ENCODE measurements at regions not wholly inside any gene's neighbourhood (a gene's known extent, or its start where the extent isn't known, plus 50 kb on each side); places are given as distances from the start of the nearest gene placed in this dataset.
"Not testable (repeated sequence)": the region's sequence is repeated elsewhere in the genome, so short reads cannot be mapped to it uniquely, and the experiment has no call there.

DNA sequence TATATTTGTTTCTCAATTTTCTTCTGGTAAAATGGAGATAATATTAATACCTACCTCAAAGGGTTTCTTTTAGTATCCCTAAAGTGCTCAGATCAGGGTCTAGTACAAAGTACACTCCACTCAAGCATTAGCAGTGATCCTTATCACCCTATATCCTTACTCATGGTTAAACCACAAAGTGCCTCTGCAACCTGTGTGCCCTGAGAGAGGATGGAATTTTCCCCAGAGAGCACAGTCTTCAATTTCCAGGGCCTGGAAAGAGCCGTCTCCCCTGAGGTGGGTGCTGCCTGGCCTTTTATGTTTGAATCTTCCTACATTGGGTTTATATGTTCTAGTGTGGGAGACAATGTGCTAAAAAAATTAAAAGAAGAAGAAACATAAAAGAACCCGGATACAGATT is 183.1 kb upstream of the FBXO33 start:
- DNase-seq: no peak

DNA sequence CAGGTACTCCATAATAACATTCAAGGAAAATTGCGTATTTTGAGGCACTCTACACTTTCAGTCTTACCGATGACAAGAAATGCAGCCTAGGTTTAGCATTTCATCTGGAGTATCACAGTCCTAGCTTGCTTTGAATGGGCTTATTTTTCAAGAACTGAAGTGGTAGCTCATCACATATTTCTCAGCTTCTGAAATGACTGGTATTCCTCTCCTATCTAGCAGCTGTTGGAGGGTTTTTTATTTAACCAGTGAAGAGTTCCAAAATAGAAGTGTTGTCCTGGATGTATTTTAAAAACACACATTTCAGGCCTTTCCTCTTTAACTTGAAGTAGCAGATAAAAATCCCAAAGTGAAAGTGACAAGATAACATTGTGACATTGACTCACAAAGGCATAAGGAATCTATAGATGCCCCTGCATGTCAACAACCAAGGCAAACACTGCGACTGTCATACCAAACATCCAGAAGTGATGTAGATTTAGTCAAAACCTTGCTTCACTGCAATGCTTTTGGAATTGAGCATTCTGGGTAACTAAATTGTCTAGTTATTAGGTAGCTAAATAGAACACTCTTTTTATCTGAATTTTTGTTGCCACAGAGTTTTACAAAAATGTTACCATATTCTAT is 182.2 kb upstream of the FBXO33 start:
- no peak for DNase-seq

DNA sequence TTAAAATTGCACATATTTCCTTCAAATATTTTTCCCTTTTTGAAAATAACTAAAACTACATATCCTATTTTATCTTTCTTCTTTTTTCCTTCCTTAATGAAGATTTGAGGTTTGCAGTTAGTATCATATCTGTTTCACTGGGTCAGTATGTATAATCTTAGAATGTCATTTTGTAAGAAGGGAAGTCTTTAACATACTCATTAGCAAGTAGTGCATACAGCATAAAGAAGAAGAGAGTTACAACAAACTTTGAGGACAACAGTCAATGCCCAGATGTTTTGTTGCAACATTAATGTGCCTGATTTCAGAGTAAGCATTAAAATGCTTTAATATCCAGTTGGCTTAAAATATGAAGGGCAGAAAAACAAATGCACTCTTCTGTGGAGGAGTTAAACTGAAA is 176.9 kb upstream of the FBXO33 start:
- DNase-seq: no peak

DNA sequence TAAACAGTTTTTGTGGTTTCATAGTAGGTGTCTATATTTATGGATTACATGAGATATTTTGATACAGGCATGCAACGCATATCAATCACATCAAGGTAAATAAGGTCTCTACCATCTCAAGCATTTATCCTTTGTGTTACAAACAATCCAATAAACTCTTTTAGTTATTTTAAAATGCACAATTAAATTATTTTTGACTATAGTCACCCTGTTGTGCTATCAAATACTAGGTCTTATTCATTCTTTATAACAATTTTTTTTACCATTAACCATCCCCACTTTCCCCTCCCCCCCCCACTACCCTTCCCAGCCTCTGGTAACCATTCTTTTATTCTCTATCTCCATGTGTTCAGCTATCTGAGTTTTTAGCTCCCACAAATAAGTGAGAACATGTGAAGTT is 175.7 kb upstream of the FBXO33 start:
- DNase-seq: no peak

DNA sequence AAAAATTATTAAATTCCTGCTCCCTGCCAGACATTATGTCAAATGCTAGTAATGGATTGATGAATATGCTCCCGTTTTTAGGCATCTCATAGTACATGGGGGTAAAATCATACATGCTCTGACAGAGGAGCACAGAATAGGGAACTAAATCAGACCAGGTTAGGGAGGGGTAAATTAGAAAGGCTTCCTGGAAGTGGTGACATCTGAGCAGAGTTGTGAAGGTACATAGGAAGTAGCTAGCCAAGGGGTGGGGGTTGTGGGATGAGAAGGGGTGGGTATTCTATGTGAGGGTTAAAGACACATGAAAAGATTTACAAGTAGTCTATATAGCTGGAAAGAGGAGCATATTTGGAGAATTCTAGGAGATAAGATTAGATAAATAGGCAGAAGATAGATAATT is 171.7 kb upstream of the FBXO33 start:
- no peak for DNase-seq

DNA sequence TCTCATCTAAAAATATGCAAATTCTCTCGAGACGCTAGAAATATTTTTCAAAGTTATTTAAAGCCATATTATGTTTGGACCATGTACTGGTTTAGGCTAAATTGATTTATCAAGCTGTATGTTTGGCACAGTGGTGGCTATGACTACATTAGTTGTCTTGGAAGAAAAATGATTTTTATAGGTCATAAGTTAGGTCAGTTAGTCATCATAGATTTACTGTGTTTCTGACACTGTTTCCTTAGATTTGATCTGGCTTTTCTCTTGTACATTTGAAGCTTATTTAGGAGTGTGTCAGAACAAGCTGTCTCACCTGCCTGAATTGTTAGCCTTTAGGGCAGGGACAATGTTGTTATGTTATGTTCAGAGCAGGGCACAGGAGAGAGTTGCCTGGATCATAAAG is 161.1 kb upstream of the FBXO33 start:
- no peak for DNase-seq

DNA sequence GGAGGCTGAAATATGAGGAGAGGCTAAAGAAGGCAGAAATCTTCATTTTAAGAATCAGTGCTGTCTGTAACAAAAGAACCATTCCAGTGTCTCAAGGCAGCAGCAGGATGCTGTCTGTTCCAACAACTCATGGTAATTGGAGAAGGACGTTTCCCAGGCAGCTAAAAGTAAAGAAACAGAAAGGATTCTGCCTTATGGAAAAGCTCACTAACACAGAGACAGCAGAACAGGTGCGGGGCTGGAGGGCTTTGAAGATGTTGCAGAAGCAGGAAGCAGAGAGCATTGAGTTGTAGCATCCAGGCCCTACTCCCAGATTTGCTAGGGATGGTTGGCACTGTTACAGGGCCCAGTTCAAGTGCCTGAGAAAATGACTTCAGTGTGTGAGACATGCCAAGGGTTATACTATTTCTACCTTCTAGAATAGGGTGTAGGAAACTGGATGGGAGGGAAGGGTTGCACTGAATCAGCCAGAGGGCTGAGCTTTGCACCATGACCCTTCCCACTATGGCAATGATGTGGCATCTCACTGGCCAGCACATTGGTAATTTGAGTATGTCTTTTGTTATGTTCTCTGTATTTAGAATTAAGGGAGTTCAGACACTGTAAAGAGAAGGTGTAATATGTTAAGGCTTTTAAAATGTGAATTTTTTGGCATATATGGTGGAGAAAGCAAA is 160.0 kb upstream of the FBXO33 start:
- peak; percentile 29 for DNase-seq

DNA sequence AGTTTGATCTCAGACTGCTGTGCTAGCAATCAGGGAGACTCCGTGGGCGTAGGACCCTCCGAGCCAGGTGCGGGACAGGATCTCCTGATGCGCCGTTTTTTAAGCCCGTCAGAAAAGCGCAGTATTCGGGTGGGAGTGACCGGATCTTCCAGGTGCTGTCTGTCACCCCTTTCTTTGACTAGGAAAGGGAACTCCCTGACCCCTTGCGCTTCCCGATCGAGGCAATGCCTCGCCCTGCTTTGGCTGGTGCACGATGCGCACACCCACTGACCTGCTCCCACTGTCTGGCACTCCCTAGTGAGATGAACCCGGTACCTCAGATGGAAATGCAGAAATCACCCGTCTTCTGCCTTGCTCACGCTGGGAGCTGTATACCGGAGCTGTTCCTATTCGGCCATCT is 157.6 kb upstream of the FBXO33 start:
- DNase-seq: not testable (repeated sequence)

DNA sequence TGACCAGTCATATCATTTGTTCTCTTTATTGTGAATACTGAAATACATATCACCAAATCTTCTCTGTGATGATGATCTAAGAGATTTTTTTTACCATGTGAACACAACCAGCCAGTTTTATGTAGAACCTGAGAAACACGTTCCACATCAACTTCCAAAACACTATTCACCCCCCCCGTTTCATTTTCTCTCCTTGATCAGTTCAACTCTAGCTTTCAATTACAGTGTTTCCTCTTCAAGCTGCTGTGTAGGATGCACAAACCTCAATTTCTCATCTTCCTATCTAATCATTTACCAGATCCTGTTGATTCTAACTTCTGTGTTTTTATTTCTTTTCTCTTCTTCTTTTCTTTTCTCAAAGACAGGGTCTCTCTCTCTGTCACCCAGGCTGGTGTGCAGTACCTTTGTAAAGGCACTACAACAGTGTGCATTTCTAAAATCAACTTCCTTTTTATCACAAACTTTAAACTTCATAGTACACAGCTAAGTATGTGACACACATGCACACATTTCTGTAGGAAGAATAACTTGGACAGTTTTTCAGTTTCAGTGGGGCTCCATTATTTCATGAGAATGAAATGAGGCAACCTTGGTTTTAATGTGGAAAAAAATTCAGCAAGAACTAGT is 149.9 kb upstream of the FBXO33 start:
- no peak for DNase-seq

DNA sequence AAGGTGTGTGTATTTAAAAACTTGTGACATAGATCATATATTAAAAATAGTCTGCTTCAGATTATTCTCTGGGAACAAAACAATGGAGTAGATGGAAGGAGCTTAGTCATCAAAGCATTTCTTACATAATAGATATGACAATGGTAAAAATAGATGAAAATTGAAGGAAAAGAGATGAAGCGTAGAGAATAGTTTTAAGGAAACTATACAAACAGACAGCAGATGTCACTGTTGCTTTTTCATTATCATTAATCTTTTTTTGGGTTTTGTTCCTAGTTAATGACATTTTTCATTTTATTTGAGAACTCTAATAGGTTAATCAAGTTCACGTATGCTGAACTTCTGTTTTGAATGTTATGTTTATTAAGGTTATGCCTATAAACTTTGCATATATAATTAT is 149.2 kb upstream of the FBXO33 start:
- DNase-seq: no peak

DNA sequence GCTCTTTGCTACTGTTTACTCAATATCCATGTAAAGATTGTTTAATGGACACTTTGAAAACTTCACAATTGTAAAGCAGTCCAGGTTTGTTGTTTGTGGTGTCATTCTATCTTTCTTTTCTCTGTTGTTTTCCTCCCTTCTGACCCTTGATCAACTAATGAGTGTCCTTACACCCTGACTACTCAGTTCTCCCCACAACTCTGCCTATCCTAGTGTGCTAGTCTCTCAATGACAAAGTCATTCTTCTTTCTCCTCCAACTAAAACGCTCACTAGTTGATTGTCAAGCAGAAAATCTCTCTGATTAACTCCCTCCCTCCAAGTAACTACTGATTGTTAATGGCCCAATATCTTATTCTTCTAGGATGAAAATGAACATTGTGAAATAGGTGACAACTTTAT is 148.5 kb upstream of the FBXO33 start:
- no peak for DNase-seq

DNA sequence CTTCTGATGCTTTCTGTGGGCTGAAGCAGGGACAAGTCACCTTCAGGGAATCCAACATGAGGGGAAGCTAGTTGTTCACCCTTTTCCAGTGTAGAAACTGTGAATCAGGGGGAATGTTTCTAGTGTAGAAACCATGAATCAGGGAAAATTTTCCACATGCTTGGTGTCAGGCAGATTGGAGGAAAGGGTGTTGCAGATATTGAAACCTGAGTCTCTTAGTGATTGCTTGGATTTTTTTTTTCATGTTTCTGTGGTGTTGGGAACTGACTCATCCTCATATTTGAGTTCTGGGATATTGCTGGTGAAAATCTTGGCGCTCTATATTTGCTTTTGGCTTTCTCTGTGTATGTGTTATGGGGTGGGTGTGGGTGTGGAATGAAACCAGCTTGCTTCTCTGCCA is 144.5 kb upstream of the FBXO33 start:
- DNase-seq: no peak

DNA sequence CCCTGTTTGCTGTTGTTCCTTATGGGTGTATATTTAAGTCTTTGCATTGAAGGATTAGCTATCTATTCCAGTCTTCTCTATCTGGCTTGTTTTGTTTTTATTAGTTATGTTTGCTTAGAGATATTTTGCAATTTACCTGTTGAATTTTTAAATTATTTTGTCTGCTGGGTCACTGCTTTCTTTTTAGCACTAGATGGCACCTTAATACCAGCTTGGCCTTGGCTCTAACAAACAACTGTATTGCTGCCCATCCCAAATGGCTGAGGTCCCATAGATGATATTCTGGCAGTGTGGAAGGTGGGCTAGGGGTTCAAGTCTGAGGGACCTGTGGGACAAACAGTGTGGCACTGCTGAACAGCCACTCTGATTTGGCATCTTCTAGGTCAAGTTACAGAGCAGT is 144.0 kb upstream of the FBXO33 start:
- DNase-seq: no peak

DNA sequence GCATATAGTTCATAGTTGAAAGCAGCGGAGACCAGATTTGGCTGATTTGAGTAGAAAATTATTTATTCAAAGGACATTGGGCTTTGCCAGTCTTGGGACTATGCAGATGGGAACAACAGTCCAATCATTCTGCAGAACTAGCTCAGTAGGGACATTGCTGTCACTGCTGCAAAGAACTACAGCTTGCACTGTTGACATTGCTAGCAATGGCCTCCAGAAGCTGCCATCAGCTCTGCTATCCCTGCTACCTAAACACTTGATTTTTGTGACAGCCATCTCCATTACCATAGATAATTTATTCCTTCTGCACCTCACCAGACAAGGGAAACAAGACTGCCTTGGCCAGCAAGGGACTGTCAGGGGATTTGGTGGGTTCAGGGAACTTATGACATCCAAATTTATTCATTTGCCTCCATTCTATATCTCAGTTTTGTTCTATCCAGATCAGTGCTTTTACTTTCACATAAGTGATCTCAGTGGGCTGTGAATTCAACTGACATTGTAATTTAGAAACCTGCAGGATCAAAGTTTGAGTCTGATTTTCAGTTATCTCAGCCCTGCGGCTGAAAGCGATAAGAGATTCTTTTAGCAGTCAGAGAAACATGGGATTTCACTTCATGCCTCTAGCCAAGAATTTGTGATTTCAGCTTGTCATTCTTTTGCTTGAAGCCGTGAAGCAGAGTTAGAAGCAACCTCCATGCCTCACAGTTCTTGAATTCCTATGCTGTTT is 136.7 kb upstream of the FBXO33 start:
- no peak for DNase-seq

DNA sequence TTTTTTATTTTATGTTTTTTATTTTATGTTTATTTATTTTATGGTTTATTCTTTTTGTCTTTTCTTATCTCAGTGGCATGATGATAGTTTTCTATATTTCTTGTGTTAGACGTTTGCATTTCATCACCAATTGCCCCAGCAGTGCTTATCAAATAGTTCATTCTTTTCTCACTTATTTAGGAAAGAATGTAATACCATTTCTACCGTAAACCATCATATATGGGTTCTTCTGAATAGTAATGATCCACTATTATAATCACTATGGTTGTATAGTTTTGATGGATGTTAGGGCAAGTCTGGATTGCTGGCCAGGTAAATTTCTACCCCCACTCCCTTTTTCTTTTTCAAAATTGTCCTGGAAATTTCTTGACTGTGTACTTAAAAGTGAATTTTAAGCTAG is 134.6 kb upstream of the FBXO33 start:
- DNase-seq: no peak

DNA sequence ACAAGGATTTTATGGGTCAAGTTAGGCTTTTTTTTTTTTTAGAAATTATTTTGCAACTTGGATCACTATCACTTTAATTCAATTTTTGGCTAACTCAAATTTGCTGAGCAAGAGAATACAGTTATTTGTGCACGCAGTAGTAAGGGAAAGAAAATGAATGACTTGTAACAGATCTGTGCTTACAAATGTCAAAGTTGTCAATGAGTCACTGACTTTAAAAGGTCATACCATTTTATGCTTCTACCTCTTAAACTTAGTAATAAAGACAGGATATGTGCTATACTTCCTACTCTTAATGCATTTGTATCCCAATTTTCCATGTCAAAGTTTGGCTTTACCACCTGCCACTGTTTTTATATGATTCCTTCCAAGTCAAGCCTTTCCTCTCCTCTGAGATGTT is 131.1 kb upstream of the FBXO33 start:
- no peak for DNase-seq

DNA sequence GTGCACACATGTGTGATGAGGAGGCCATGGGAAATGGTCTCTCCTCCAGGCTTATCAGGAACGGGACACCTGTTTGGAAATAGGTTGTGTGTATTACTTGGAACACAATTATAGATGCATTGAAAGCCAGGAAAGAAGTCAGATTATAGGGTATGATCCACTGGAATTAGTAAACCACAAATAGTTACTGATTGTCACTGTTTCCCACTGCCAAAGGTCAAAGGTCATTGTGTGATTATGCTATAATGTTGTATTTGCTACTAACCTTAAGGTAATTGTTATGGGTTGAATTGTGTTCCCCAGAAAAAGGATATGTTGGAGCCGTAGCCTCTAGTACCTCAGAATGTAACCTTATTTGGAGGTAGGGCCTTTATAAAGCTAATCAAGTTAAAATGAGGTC is 129.9 kb upstream of the FBXO33 start:
- DNase-seq: no peak

DNA sequence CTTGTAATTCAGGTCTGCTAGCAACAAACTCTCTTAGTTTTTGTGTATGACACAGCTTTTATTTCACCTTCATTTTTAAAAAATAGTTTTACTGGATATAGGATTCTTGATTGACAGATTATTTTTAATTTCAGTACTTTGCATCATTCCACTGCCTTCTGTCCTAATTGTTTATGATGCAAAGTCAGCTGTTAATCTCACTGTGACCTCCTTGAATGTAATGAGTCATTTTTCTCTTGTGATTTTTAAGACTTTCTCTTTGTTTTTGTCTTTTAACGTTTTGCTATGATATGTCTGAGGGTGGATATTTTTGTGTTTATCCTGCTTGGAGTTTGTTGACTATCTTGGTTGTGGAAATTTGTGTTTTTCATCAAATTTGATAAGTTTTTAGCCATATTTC is 126.3 kb upstream of the FBXO33 start:
- no peak for DNase-seq

DNA sequence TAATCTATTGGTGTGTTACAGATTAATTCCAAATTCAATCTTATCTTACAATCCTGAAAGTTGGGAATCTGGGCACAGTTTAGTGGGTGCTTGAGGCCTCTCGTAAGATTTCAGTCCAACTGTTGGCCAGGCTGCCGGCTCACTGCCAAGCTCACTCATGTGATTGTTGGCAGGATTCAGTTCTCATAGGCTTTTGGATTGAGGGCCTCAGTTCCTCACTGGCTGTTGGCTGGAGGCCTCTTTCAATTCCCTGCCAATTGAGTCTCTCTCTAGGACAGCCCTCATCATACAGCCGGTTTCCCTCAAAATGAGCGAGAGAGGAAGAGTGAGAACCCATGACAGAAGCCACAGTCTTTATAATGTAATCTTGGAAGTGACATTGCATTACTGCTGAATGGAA is 123.5 kb upstream of the FBXO33 start:
- no peak for DNase-seq

DNA sequence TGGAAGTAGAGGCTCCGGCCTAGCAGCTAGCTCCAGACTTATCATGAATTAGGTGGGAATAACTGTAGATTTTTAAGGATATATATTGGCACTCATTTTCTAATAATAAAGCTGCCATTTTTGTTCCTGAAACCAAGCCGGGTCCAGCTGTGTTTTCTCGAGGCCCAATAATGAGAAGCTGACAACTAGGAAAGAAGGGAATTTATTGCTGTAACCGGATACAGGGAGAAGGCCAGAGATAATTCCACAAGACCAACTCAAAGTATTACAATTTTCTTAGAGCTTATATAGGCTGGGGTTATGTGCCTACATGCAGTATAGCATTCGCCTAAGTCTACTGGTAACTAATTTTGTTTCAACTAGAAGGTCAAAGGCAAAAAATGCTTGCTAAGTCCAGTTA is 122.3 kb upstream of the FBXO33 start:
- DNase-seq: no peak

DNA sequence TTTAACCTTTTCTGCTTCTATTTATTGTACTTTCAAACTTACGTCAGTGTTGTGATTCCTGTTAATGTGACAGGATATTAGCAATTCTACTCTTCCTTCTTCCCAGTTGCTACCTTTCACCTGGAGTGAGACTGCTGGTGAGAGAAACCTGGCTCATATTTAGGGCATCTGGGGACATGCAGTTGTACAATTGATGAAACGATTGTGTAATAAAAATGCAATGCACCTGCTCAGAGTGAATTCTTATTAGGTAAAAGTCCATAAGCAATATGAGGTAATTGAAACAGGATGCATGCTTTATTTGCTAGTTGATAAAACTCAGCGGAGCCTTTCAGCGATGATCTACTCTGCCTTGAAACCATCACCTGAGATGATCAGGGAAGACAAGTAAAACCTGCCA is 116.1 kb upstream of the FBXO33 start:
- no peak for DNase-seq

DNA sequence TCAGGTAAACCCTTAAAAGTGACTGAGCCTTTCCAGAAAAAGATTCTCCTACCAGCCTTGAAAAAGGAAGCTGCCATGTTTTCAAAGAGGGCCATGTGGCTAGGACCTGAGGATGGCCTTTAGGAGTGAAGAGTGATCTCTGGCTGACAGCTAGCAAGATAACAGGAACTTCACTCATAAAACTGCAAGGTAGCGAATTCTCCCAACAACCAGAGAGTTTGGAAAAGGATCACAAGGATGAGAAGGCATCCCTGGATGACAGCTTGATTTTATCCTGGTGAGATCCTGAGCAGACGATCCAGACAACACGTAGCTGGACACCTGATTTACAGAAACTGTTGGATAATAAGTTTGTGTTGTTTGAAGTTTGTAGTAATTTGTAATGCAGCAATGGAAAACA is 115.6 kb upstream of the FBXO33 start:
- no peak for DNase-seq

DNA sequence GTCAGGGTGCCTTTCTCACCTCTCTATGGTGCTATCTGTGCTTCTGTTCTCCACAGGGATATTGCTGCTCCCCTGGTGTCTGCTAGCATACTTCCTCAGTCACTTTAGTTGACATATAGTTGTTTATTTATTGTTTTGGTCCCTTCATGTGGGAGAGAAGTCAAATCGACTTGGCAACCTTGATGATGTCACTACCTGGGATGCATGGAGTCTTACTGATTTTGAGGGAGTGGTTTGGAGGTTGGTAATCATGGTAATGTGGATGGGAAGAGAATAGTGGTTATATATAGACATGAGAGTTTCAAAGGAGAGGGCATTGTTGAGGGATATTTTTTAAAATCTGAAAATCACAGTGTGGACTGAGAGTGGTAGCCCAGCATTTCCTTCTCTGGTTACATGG is 73.6 kb upstream of the FBXO33 start:
- no peak for DNase-seq

DNA sequence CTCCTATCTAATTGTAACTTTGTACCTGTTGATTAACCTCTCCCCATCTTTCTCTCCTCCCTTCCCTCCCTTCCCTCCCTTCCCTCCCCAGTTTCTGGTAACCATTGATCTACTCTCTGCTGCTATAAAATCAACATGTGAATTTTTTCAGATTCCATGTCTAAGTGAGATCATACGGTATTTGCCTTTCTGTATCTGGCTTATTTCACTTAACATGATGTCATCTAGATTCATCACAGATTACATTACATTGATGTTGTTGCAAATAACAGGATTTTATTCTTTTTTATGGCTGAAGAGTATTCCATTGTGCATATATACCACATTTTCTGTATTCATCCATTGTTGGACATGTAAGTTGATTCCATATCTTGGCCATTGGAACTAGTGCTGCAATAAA is 68.0 kb upstream of the FBXO33 start:
- DNase-seq: no peak
